H1 (cell line): ENCODE measurements at regions not wholly inside any gene's neighbourhood (a gene's known extent, or its start where the extent isn't known, plus 50 kb on each side); places are given as distances from the start of the nearest gene placed in this dataset.

Experiments used
- CTCF ChIP-seq, 3 experiments: IDR thresholded peaks; 1 replicate in 2 of 3; 2 replicates in 1 of 3; pipeline versions ENCODE4 v1.5.1 to v1.6.1; 2011; ENCODE audit warnings: low read length in 3 of 3, mild to moderate bottlenecking in 3 of 3, inconsistent platforms in 2 of 3, low read depth in 1 of 3, moderate library complexity in 1 of 3; ENCODE audit not compliant: insufficient read depth in 1 of 3; ENCODE audit errors: control extremely low read depth in 1 of 3
- POLR2A ChIP-seq, 2 experiments: IDR thresholded peaks; 1 replicate in 1 of 2; 2 replicates in 1 of 2; pipeline ENCODE4 v1.6.1; 2011; ENCODE audit warnings: low read depth in 2 of 2, low read length in 2 of 2, mild to moderate bottlenecking in 2 of 2; ENCODE audit errors: control extremely low read depth in 1 of 2
- POLR2AphosphoS5 ChIP-seq: IDR thresholded peaks from 2 replicates; pipeline ENCODE4 v1.6.1; 2011; ENCODE audit warnings: low read depth, low read length
- USF2 ChIP-seq: IDR thresholded peaks from 2 replicates; pipeline ENCODE4 v1.6.1; 2011; ENCODE audit warnings: low read length, improper control_type of control experiment
- YY1 ChIP-seq: IDR thresholded peaks from 2 replicates; pipeline ENCODE4 v1.6.1; 2011; ENCODE audit warnings: low read depth, mild to moderate bottlenecking, low read length

- TF ChIP-seq USF2 (no peak), CTCF (IDR thresholded peaks at IDR 0.05; ENCODE audit: control extremely low read depth in 1 of 3, insufficient read depth in 1 of 3, low read depth in 1 of 3, low read length in 3 of 3) (no peak), YY1 (no peak), POLR2AphosphoS5 (no peak), POLR2A (IDR thresholded peaks at IDR 0.05; ENCODE audit: control extremely low read depth in 1 of 2, low read depth in 2 of 2, low read length in 2 of 2) (no peak)
These were observed 281.0 kb upstream of the SOX11 start for GRCh38 chr2:5410991-5411700.
